Stimulated activated CD4-positive, alpha-beta T cell treated with anti-CD3 and anti-CD28 coated beads, Interleukin-2, amount 100 ng/mL, for 48 hours (primary cell): ENCODE measurements at regions not wholly inside any gene's neighbourhood (a gene's known extent, or its start where the extent isn't known, plus 50 kb on each side); places are given as distances from the start of the nearest gene placed in this dataset.

Source experiments
- DNase-seq, 2 donors: peaks; one replicate each; pipeline ENCODE4 v3.0.0-alpha.2; 2020

DNA sequence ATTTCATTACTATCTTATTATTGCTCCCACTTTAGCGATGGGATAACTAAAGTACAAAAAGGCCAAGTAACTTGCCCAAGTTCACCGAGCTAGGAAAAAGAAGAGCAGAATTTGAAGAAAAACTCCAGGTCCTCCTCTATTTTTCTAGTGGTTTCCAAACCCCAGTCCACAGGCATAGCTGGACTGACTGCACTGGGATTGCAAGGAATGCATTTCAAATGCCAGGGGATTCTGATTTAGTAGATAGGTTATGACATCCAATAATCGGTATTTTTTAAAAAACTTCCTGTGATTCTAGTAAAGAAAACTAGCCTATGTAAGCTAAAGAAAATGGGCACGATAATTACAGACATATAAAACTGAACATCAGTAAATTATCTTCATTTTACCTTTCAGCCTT is 62.7 kb upstream of the GALNT5 start:
- DNase-seq: no peak

DNA sequence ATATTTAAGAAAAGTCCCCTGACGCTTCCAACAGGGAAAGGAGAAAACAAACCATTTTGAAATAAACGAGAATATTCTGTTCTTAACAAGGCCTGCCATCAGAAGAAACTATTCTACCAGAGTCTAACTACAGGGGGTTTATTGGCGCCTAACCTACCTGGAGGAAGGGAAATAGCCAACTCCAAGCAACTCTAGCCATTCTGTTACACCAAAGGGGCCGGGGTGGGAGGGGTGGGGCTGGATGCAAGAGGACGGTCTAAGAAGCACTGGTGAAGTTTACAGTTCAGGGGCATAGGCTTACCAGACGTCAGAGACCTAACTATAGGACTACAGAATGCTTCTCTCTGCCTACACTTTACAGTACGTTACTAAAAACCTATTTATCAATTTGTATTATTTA is 60.5 kb upstream of the GALNT5 start:
- DNase-seq: no peak

DNA sequence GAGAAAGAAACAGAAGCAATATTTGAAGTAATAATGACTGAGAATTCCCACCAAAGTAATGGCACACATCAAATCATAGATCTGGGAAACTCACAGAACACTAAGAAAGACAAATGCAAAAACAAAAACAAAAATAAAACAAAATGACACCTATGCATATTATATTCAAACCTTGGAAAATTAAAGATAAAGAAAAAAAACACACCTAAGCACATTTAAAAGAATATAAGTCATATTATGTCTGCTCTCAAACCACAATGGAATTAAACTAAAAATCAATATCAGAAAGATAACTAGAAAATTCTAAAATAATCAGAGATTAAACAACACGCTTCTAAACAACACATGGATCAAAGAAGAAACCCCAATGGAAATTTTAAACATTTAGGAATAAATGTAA is 59.7 kb upstream of the GALNT5 start:
- DNase-seq: no peak

- no peak for DNase-seq
Measured at GRCh38 chr2:157203651-157204050, 53.9 kb upstream of the GALNT5 start.

GRCh38 chr2:157204401-157204800 is 53.1 kb upstream of the GALNT5 start:
- no peak for DNase-seq

GRCh38 chr2:157206916-157207315 is 50.6 kb upstream of the GALNT5 start:
- no peak for DNase-seq
